ENCODE measurements at regions not wholly inside any gene's neighbourhood (a gene's known extent, or its start where the extent isn't known, plus 50 kb on each side); places are given as distances from the start of the nearest gene placed in this dataset.

GRCh38 chr7:115122388-115122787, 200.5 kb downstream of the MDFIC start:
- no peak for DNase-seq

DNA sequence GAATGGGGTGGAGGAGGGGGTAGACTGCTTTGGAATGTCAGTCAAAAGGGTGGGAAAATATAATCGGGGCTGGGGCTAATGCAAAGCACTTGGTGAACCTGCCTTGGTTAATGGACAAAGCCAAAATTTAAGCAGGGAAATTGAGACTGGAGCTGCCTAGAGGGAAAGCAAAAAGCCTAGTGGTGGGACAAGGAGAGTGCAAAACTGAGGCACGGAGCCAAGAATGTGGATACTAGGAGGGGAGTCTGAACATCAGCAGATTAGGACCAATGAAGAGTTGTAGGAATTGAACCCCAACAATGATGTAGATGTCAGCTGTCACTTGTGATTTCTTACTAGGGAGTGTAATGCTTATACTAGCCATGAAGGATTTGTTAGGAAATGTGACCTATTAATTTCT, 195.9 kb downstream of the MDFIC start:
- DNase-seq, result no peak

- DNase-seq, result no peak
These were observed 195.2 kb downstream of the MDFIC start for GRCh38 chr7:115116773-115117715.

DNA sequence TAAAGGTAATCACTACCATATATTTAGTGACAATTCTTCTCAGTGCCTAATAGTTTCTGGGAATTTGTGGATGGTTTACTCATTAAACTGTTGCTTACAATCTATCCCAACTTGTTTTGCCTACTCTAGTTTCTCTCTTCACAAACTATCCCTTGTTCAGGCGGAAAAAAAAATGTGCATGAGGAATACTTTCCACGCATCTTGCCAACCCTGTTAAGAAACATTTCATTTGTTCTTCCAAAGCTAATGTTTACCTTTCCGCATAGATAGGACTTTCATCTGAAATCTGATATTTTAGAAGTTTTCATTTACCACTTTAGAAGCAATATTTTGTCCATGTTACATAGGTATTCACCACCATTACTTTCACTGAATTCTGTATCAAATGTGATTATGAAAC, 191.9 kb downstream of the MDFIC start:
- no peak for DNase-seq

DNA sequence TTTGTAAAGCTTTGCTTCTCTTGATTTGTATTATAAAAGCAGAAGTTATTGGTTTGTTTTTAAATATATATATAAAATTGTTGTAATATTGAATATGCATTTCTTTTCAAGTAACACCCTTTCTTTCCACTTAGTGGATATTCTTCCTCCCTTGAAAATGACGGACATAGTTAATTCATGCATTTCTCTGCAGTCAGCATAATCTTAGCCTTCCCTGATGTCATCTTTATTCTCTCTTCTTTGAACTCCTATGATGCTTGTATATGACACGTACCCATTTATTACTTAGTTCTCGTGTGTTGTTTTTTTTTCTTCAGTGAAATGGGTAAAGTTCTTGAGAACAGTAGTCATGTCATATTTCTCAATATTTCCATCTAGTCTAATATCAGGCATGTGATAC, 191.2 kb downstream of the MDFIC start:
- DNase-seq, result no peak

DNA sequence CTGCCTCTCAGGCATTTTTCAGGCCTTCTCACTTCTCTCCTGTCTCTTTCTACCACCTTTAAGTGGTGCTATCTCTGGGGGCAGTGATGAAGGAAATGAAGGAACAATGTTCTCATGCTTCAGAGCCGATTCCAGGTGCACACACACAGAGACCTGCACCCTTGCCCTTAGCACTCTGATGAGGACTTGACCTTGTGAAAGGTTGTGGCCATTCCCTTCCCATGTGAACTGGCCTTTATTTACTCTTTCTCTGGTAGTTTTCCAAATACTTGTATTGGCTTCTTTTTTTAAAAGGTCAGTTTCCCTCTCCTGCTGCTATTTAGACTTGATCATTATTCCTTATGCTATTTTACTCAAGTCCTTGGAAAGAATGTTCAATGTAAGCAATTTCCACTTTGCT, 188.6 kb downstream of the MDFIC start:
- DNase-seq, result no peak

GRCh38 chr7:115106316-115106715, 184.4 kb downstream of the MDFIC start:
- DNase-seq, result no peak

DNA sequence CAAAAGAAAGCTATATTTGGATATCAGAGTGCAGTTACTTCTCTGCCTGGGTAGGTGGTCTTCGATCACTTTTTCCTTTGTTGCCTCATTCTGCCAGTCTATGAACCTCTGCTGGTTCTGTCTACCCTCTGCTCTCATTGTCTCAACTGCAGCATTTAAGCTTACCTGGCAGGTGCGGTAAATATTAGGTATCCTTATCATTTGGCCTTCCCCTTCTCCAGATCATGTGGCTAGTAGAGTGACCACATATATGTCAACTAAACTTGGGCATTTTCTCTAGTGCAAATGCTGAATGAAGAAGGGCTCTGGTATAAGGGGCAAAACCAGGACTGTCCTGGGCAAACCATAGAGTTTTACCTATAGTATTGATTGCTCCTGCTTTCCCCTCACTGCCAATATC, 180.8 kb downstream of the MDFIC start:
- DNase-seq, result no peak

- no peak for DNase-seq
These were observed 179.3 kb downstream of the MDFIC start for GRCh38 chr7:115101199-115101598.

DNA sequence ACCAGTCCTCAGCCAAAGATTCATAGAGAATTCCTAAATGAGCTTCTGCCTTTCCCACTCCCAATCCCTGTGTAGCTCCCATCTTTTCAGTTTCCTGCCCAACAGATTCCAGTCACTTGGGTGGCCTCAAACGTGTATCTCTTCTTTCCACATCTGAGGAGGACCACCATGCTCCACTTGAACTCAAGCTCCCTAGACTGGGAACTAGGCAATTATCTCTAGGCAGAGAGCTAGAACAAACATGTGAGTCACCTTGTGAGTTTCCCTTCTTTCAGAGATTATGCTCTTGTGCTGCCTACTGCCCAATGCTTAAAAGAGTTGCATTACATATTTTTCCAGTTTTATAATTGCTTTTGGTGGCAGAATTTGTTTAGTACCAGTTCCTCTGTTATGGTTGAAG, 178.0 kb downstream of the MDFIC start:
- peak; percentile 58 for DNase-seq

DNA sequence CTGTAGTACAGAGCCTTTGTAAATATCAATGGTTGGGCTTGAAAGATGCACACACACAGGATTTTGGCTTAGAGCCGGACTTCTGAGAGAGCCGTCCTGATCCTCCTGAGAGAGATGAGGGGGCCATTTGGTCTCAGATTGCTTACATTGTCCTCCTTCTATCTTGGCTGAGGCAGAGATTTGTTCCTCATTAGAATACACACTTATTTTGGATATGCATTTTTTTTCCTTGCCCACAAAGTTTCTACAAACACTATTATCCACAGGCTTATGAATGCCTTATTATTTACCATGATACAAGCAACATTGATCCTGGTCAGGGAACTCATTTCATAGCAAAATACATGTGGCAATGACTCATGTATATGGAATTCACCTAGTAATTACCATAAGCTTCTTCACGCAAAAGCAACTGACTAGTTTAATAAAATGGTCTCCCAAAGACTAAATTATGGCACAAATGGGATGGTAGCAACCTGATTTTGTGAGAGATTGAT, 175.3 kb downstream of the MDFIC start:
- peak; percentile 80 for DNase-seq

GRCh38 chr7:115096262-115096661, 174.4 kb downstream of the MDFIC start:
- no peak for DNase-seq

DNA sequence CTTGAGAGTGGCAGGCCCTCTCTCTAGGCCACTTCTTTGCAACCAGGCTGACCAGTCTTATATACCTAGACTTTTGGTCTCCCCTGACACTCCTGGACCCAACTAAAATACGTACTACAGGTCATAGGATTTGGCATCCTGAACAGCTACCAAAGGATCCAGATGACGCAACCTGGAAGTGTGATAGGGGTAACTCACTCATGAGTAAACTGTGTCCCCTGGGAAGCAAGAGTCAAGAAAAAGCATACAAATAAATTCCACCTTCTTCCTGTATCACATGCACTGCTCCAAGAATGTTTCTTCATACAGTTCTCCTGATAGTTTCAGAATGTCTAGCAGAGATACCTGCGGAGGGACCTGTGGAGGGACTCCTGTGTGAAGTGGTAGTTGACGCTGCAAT, 172.3 kb downstream of the MDFIC start:
- peak; percentile 9 for DNase-seq

DNA sequence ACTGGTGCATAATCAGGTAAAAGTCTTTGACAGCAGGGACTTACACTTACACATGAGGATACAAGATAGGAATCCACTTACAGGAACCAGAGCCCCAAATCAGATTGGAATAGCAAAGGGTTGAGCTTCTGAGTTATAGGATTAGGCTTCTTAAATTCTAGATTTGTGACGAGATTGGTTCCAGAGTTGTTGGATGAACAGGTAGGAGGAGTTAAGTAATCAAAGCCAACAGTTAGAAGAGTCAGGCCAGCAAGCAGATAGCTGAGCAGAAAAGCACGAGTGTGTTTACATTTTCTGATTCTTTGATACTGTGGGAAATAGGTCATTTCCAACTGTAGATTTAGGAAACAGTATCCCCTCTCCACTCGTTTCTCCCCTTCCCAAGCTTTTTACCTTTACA, 167.0 kb downstream of the MDFIC start:
- no peak for DNase-seq

- peak; percentile 81 for DNase-seq
These were observed 165.5 kb downstream of the MDFIC start for GRCh38 chr7:115087437-115087836.

DNA sequence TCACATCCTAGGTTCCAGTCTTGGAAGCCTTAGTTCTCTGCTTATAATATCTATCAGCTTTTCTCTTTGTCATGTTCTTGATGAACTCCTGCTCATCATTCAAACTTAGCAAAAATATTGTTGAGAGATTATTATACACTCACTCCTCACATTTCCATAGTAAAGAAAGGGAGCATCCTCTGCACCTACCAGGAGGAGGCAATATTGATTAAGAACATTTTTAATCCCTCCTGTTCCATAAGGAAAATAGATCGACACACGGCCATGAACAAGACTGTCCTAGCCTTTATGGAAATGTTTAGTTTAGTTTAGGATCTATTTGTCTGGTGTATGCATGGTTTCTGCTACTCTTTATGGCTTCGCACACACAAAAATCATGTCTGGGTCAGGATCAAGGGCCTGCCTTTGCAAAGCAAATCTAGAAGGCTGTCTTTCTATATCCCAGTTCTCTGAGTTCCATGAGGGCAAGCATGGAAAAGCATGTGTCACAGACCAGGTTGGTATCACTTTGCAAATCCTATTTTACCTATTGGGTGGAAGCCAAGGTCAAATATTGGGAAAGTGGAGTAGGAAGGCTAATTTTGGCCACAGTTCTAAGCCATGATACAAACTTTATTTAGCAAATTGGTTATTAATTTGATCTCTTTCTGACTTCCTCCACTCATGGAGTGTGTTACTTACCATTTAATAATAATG, 164.4 kb downstream of the MDFIC start:
- DNase-seq, result no peak

DNA sequence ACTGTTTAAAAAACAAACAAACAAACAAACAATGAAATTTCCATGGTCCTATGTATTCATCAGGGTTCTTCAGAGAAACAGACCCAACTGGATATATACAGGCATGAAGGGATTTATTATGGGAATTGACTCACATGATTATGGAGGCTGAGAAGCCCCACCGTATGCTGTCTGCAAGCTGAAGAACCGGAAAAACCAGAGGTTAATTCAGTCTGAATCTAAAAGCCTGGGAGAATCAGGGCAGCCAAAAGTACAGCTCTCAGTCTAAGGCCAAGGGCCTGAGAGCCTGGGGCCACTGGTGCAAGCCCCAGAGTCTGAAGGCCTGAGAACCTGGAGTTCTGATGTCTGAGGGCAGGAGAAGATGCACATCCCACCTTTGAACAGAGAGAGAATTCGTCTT, 163.5 kb downstream of the MDFIC start:
- no peak for DNase-seq

DNA sequence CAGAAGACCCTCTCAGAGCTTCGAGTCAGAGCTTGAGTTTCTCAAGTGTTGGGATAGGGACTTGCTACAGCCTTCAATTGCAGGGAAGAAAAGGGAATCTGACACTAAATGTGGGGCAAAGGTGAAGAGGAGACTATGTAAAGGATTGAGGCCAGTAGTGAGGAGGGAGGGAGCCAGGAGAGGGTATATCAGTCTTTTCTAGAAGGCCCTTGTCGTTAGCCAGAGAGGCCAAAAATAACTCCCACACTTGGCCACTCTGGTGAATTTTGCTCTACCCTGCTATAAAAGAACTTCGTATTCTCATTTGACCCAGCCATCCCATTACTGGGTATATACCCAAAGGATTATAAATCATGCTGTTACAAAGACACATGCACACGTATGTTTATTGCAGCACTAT, 162.0 kb downstream of the MDFIC start:
- DNase-seq, result no peak

DNA sequence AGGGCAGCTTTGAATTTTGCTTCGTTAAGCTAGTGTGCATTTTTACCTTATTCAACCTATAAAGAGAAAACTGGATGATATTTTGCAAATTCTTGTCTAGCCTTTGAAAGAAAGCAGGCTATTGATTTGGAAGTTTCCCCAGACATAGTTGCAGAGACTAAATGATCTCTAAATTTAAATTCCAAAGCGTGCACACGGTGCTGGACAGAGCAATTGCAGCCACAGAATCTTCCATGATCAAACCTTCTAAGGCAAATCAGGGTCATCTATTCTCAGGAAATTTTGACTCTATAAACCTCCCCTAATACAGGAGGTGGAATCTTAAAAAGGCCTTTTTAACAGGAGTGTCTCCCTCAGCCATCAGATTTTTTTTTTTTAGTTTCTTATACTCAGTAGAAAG, 159.9 kb downstream of the MDFIC start:
- no peak for DNase-seq

DNA sequence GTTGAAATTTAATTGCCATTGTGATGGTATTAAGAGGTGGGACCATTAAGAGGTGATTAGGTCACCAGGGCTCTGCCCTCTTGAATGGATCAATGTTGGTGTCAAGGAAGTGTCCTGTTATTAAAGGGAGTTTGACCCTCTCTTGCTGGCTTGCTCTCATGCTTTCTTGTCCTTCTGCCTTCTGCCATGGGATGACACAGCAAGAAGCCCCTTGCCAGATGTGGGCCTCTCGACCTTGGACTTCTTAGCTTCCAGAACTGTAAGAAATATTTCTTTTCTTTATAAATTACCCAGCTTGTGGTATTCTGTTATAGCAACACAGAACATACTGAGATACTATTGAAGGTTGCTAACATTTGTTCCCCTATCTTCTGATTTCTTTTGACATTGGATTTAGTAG, 157.0 kb downstream of the MDFIC start:
- DNase-seq, result no peak

DNA sequence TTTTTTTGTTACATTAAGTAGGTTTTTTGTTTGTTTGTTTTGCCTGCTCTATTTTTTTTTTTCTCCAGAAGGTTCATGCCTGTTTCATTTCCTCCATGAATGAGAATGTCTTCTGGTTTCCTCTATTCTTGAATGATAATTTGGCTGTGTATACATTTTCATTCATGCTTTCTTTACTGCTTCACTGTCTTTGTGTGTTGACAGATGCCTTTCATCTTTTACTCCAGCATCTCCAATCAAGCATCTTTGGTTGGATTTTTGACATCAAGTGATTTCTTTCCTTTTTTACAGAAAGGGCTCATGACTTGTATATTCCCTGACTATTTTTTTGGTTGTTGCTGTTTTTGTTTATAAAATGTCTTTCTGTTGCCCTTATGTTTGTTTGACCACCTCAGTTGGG, 156.5 kb downstream of the MDFIC start:
- no peak for DNase-seq

DNA sequence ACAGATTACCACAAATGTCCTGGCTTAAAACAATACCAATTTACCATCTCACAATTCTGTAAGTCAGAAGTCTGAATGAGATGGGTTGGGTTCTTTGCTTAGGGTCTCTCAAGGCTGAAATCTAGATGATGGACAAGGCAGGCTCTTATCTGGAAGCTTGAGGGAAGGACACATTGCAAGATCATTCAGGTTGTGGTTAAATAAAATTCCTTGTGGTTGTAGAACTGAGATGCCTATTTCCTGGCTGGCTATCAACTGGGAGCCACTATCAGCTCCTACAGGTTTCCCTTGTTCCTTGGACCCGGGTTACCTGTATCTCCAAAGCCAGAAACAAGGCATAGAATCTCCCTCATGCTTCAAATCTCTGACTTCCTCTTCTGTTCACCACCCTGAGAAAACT, 148.4 kb downstream of the MDFIC start:
- DNase-seq, result no peak
